B cell (primary cell): ENCODE measurements at regions not wholly inside any gene's neighbourhood (a gene's known extent, or its start where the extent isn't known, plus 50 kb on each side); places are given as distances from the start of the nearest gene placed in this dataset.

ENCODE experiments used
- ATAC-seq: fragments of 200-7000 bp; cut with Tn5 transposase; one replicate; pipeline ENCODE4 v1.10.0; 2021; ENCODE audit warnings: low read depth, mild to moderate bottlenecking, moderate number of reproducible peaks, moderate library complexity
- CTCF ChIA-PET: fragments of 350-600 bp; sonication (Branson Sonifier 250); formaldehyde crosslinking; loops from one replicate; lab custom pipeline; 2021; ENCODE audit warnings: antibody characterized with exemption, inconsistent platforms; lab: Charles Lee
- POLR2A ChIA-PET: fragments of 350-600 bp; sonication (Branson Sonifier 250); formaldehyde crosslinking; loops from one replicate; lab custom pipeline; 2021; ENCODE audit warnings: antibody characterized with exemption; lab: Charles Lee
- DNase-seq: peaks from one replicate; pipeline ENCODE4 v3.0.0; 2013
- H2AFZ ChIP-seq: 2 replicates; pipeline ENCODE4 v1.6.1; 2012; ENCODE audit warnings: mild to moderate bottlenecking, low read depth, low read length; ENCODE audit not compliant: insufficient read depth, poor library complexity, severe bottlenecking
- H3K27ac ChIP-seq, 2 donors: 1 replicate in 1 of 2; 2 replicates in 1 of 2; pipeline ENCODE4 v1.5.1; 2012 to 2013; ENCODE audit warnings: low read length in 2 of 2, mild to moderate bottlenecking in 2 of 2, moderate library complexity in 1 of 2
- H3K27me3 ChIP-seq, 4 experiments: fragments of 200-600 bp in 1 of 4; sonication (generic) in 1 of 4; replicated peaks in 1 of 4; 1 replicate in 2 of 4; 2 replicates in 2 of 4; pipeline versions ENCODE4 v1.6.1 to v1.7.0; 2013 to 2016; ENCODE audit warnings: low read length in 3 of 4, mild to moderate bottlenecking in 2 of 4, mixed read lengths in 1 of 4, moderate library complexity in 1 of 4; ENCODE audit not compliant: insufficient read depth in 4 of 4, control insufficient read depth in 3 of 4; ENCODE audit errors: control extremely low read depth in 1 of 4
- H3K36me3 ChIP-seq, 2 experiments: replicated peaks in 1 of 2; 1 replicate in 1 of 2; 2 replicates in 1 of 2; pipeline versions ENCODE4 v1.6.1 to v1.7.1; 2013; ENCODE audit warnings: low read length in 1 of 2; ENCODE audit not compliant: insufficient read depth in 2 of 2, control insufficient read depth in 1 of 2; ENCODE audit errors: control extremely low read depth in 1 of 2, extremely low read depth in 1 of 2
- H3K4me1 ChIP-seq, 2 donors: fragments of 200-600 bp in 1 of 2; sonication (generic) in 1 of 2; 1 replicate in 1 of 2; 2 replicates in 1 of 2; pipeline versions ENCODE4 v1.5.1 to v1.6.1; 2013 to 2017; ENCODE audit warnings: low read length in 2 of 2; ENCODE audit not compliant: control insufficient read depth in 2 of 2, insufficient read depth in 2 of 2
- H3K4me2 ChIP-seq: replicated peaks from 2 replicates; pipeline ENCODE3; 2012; ENCODE audit warnings: mild to moderate bottlenecking, low read depth, low read length; ENCODE audit not compliant: poor library complexity, severe bottlenecking
- H3K4me3 ChIP-seq, 5 experiments: fragments of 200-600 bp in 1 of 5; sonication (generic) in 1 of 5; 1 replicate in 3 of 5; 2 replicates in 2 of 5; pipeline versions ENCODE4 v1.5.1 to v1.7.0; 2011 to 2016; ENCODE audit warnings: low read length in 4 of 5, mild to moderate bottlenecking in 4 of 5, low read depth in 2 of 5, control low read depth in 1 of 5, moderate library complexity in 1 of 5; ENCODE audit not compliant: insufficient read depth in 1 of 5; ENCODE audit errors: control extremely low read depth in 1 of 5, extremely low read depth in 1 of 5
- H3K79me2 ChIP-seq: fragments of 200-600 bp; sonication (generic); one replicate; pipeline ENCODE4 v1.6.0; 2016; ENCODE audit warnings: low read length; ENCODE audit not compliant: control insufficient read depth, insufficient read depth
- H3K9ac ChIP-seq: fragments of 200-600 bp; sonication (generic); 2 replicates; pipeline ENCODE4 v1.6.1; 2017; ENCODE audit warnings: mild to moderate bottlenecking, low read length, moderate library complexity
- H3K9me3 ChIP-seq, 3 donors: one replicate each; pipeline versions ENCODE4 v1.6.1 to v1.7.1; 2013; ENCODE audit warnings: low read length in 2 of 3; ENCODE audit not compliant: control insufficient read depth in 2 of 3, insufficient read depth in 1 of 3; ENCODE audit errors: control extremely low read depth in 1 of 3
- H4K20me1 ChIP-seq: 2 replicates; pipeline ENCODE4 v1.6.0; 2012; ENCODE audit warnings: mild to moderate bottlenecking, low read length; ENCODE audit not compliant: insufficient read depth, control insufficient read depth, poor library complexity, severe bottlenecking
- H3K27ac Mint-ChIP-seq: one replicate; pipeline ENCODE4 v1.8.0; 2021; ENCODE audit warnings: mixed read lengths
- H3K27me3 Mint-ChIP-seq: one replicate; pipeline ENCODE4 v1.8.0; 2021; ENCODE audit warnings: mixed read lengths
- H3K4me1 Mint-ChIP-seq: one replicate; pipeline ENCODE4 v1.8.0; 2021; ENCODE audit warnings: mixed read lengths
- H3K4me3 Mint-ChIP-seq: one replicate; pipeline ENCODE4 v1.8.0; 2021; ENCODE audit warnings: mixed read lengths
- H3K9me3 Mint-ChIP-seq: one replicate; pipeline ENCODE4 v1.8.0; 2022; ENCODE audit warnings: mixed read lengths; ENCODE audit not compliant: insufficient read depth
- CTCF ChIP-seq: fragments of 200-600 bp; IDR thresholded peaks from one replicate; pipeline ENCODE4 v1.8.0; 2022; ENCODE audit warnings: antibody characterized with exemption, mild to moderate bottlenecking
- EZH2 ChIP-seq: IDR thresholded peaks from 2 replicates; pipeline ENCODE4 v1.6.1; 2012; ENCODE audit warnings: borderline replicate concordance, low read depth, mild to moderate bottlenecking, moderate library complexity, low read length; ENCODE audit not compliant: insufficient read depth, poor library complexity, severe bottlenecking
- WGBS: methylation state at CpG from one replicate; pipeline ENCODE4 v1.1.5; 2013; ENCODE audit warnings: missing lambda C conversion rate; ENCODE audit not compliant: insufficient coverage; 5-methylcytosine and 5-hydroxymethylcytosine counted together
- intact Hi-C: fragments of 100-400 bp; cut with micrococcal nuclease; formaldehyde crosslinking; loops from one replicate; pipeline ENCODE4 v1.10.0; 2022

GRCh38 chr3:193978030-193978429 is 157.9 kb upstream of the HES1 start:
- DNase-seq: no peak
- H3K4me2 ChIP-seq: no peak overlapping the region
- ChIA-PET CTCF (no interaction called here), POLR2A (no interaction called here)
- Mint-ChIP-seq H3K4me3 (no peak overlapping the region), H3K4me1 (peaks cover 2% of the 10 kb centered on the region), H3K27me3 (peaks cover 27% of the 10 kb centered on the region), H3K9me3 (no peaks in the 10 kb centered on the region), H3K27ac (no peak overlapping the region)
- H4K20me1 ChIP-seq: no peaks in the 10 kb centered on the region
- WGBS: 88% methylated on average over 7 of the region's 8 CpGs
- H3K9me3 ChIP-seq: no peaks in the 10 kb centered on the region
- H3K27ac ChIP-seq: no peak overlapping the region
- TF ChIP-seq CTCF (no peak), EZH2 (no peak)
- H3K4me3 ChIP-seq: no peak overlapping the region
- H3K36me3 ChIP-seq: no peaks in the 10 kb centered on the region
- no peak overlapping the region for H2AFZ ChIP-seq
- no peaks in the 10 kb centered on the region for H3K4me1 ChIP-seq
- H3K79me2 ChIP-seq: no peaks in the 10 kb centered on the region
- no peak overlapping the region for H3K9ac ChIP-seq
- ATAC-seq: no peak
- H3K27me3 ChIP-seq: peaks cover 0 to 23% (median 4%) of the 10 kb centered on the region in 4 experiments
- intact Hi-C loops: loop anchor here (10.0 kb wide), 1 partner anchor 113 kb away; no protein-coding TSS in a partner anchor

- H3K36me3 ChIP-seq: no peaks in the 10 kb centered on the region
- H3K27me3 Mint-ChIP-seq: peaks cover 26% of the 10 kb centered on the region
- no peak overlapping the region for H3K27ac ChIP-seq
- CTCF ChIA-PET: no interaction called here
- H3K27me3 ChIP-seq: peaks cover 0 to 23% (median 4%) of the 10 kb centered on the region in 4 experiments
- intact Hi-C loops: loop anchor here (10.0 kb wide), 1 partner anchor 114 kb away; no protein-coding TSS in a partner anchor
- no peak overlapping the region for H3K4me2 ChIP-seq
- no peaks in the 10 kb centered on the region for H3K79me2 ChIP-seq
- POLR2A ChIA-PET: no interaction called here
- H3K9me3 ChIP-seq: no peaks in the 10 kb centered on the region
- no peak for DNase-seq
- no peak overlapping the region for H3K4me3 ChIP-seq
- no peaks in the 10 kb centered on the region for H4K20me1 ChIP-seq
- no peaks in the 10 kb centered on the region for H3K9me3 Mint-ChIP-seq
- H3K4me1 Mint-ChIP-seq: peaks cover 2% of the 10 kb centered on the region
- no peak overlapping the region for H3K4me3 Mint-ChIP-seq
- H2AFZ ChIP-seq: no peak overlapping the region
- no peak for TF ChIP-seq EZH2
- TF ChIP-seq CTCF: no peak
- 93% methylated on average over 4 of the region's 6 CpGs for WGBS
- ATAC-seq: no peak
- no peak overlapping the region for H3K27ac Mint-ChIP-seq
- no peaks in the 10 kb centered on the region for H3K4me1 ChIP-seq
- H3K9ac ChIP-seq: no peak overlapping the region
Observed at GRCh38 chr3:193978486-193978885, 157.5 kb upstream of the HES1 start.
